A172 (cell line): ENCODE measurements at regions not wholly inside any gene's neighbourhood (a gene's known extent, or its start where the extent isn't known, plus 50 kb on each side); places are given as distances from the start of the nearest gene placed in this dataset.

Experiments used
- DNase-seq: peaks from one replicate; pipeline ENCODE4 v3.0.0-alpha.2; 2015; ENCODE audit warnings: low spot score

DNA sequence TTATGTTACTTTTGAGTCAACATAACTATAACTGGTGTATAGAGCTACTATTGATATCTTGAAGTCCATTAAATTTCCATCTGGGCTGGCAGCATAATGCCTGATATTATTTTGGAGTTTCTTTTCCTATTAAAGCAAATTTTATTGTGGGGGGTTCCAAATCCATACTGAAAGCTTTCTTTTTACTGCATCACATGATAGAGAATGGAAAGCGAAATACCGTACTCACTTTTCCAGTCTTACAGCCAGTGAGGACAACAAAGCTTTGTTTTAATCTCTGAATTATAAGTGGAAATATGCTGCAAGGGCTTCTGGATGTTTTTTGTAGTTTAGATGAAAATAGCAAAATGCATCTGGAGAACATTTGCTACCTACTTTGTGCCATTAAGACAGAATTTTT, 477.5 kb upstream of the SEMA3D start:
- DNase-seq = no peak

- no peak for DNase-seq
Observed at GRCh38 chr7:85659364-85659763, 472.5 kb upstream of the SEMA3D start.

DNA sequence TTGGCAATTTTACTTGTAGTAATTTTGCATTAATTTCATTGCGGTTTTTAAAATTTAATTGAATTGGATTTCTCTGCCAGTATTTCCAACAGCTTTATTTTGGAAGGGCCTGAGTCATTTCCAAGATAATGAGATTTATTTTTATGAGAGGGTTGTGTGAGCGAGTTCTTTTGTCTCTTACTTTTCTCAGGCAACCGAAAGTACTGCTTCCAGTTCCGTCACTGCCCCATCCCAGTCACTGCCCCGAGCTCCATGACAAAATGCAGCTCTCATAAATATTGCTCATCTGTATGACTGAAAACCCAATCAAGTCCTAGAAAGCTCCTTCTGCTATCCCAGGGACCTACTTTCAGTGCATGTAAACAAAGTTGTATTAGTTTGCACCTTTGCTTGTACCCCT, 468.4 kb upstream of the SEMA3D start:
- peak; percentile 10 for DNase-seq

GRCh38 chr7:85644272-85644671, 457.4 kb upstream of the SEMA3D start:
- no peak for DNase-seq

GRCh38 chr7:85641331-85641730, 454.5 kb upstream of the SEMA3D start:
- DNase-seq = no peak

DNA sequence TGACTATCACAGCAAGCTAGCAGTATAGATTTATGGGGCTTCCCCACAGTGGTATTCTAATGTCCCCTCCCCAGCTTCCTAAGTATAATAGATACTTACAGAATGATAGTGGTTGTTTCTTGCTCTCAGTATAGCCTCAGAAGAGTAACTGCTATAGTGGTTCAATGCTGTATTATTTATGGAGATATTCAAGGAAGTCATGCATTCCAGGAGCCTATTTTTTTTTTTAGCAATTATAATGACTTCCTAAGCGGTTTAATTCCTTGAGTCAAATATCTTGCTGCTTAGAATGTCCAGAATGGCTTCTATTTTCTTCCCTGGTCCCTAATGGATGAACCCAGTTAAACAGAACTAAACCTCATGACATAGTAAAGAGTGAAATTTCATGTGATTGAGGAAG, 451.5 kb upstream of the SEMA3D start:
- no peak for DNase-seq

DNA sequence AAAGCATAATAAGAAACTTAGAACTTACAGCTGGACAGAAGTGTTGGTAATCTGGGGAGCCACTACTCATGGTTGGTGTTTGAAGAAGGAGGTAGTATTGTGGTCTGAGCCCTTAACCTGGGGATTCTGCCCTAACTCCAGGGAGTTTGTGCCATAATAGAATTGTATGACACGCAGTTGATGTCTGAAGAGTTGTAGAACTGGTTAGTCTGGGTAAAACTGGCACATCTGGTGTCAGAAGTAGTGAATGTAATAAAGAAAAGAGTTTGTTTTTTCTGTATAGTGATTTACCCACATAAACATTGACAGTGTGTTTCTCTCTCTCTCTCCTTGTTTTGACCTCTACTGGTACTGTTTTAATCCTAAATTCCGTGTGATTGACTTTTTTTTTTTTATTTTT, 448.1 kb upstream of the SEMA3D start:
- no peak for DNase-seq

DNA sequence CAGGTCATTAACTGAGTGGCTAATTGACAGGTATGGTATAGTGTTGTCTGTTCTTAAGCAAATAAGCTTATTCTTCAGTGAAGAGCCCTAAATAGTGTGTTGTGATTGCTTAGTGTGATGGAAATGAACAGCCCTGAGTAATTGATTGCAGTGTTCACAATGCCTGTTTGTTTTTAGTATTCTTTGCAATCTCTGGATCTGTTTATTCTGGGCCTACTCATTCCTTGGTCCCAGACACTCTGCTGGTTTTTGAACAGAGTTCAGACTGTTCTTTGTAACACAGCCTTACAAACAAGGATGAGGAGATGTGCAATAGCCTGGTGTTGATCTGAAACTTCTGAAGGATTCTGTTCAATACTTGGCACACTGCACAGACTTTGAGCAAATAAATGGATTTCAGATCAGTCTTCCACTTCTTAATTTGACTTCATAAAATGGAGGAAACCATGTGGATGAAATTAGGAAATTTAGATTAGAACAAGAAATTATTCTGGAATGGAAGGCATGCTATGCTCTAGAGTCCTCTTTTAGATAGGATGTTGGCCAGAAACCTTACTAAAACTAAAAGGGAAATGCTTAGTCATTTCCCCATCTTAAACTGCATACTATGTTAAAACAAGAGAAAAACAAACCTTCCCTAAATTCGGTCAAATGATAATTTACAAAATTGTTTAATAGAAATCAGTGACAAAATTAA, 444.2 kb upstream of the SEMA3D start:
- no peak for DNase-seq

DNA sequence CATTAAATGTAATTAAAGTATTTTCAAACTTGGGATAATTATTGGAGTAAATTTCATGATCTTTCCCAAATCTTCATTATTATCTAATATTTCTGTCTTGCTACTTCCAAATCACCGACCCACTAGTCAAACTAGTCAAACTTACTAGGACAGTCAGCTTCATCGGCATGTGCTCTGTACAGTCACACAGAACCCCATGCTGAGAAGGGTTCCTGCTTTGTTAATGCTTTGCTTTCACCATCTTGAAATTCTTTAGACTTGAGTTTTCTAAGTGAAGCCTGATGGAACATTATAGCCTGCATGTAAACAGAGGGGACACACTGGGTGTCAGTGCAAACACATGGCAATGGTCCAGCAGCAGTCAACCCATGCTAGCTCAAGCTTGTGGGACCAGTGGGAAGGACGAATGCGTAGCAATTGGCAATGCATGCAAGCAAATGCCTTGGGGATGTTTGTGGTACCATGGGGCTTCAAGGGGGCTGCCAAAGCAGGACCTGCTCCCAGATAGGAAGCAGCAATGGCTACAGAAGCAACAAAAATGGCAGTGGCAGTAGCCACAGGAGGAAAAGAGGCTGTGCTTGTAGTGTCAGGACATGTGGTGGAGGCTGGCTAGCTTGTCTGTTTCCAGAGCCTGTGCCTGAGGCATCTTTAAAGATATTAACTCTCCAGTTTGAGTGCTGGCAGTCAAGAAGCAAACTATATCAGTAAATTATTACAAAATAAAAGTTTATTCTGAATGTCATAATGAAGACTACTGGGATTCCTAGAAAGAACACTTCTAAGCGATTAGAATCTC, 441.1 kb upstream of the SEMA3D start:
- peak; percentile 5 for DNase-seq

GRCh38 chr7:85622059-85622458, 435.2 kb upstream of the SEMA3D start:
- no peak for DNase-seq

DNA sequence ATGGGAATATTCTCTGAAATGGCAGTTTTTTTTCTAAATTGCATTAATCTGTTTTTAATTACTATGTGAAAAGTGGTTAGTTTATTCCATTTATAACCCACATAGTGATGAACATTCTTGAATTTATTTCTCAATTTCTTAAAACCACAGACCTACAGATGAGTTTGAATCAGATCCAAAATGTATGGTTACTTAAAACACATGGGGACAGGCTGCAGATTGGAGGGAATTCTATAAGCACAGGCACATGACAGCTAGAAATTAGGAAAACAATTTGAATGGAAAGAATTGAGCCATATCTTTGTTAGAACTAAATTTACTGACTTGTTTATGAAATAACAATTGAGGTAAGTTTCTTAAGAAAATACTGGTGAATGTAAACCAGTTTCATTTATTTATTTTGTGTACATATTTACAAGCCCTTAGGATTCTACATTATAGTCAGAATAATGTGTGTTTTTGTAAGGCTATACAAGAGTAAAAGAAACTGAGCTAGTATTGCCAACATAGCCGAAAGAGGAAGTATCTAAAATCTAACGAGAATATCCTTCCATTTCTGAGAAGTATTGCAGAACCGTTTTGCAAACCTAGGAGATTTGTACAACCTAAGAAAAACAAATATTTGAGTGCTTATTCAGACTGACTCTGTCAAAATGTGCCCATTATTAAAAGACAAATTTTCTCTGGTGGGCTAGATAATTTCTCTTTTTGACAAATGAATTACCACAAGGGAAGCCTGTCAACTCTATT, 434.3 kb upstream of the SEMA3D start:
- no peak for DNase-seq

DNA sequence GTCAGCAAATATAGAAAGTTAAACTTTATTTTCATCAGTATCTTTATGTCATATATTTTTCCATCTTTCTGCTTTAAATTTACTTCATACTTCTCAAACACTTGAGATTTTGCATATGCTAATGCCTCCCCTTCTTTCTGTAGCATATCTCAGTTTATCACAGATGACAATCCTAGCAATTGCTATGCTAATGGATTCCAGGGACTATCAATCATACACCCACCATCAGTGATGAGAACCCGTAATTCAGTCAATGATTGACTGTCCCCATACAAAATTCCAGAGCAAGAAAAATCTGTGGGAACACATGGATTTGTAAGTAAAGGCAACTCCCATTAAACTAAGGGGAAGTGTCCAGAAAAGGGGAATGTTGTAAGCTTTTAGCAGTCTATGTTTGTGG, 432.4 kb upstream of the SEMA3D start:
- no peak for DNase-seq

GRCh38 chr7:85614684-85615083, 427.8 kb upstream of the SEMA3D start:
- DNase-seq = no peak

DNA sequence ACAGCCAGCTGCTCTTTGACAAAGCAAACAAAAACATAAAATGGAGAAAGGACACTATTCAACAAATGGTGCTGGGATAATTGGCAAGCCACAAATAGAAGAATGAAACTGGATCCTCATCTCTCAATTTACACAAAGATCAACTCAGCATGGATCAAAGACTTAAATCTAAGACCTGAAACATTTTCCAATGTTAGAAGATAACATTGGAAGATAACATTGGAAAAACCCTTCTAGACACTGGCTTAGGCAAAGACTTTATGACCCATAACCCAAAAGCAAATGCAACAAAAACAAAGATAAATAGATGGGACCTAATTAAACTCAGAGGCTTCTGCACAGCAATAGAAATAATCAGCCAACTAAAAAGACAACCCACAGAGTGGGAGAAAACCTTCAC, 425.7 kb upstream of the SEMA3D start:
- no peak for DNase-seq

GRCh38 chr7:85608804-85609203, 421.9 kb upstream of the SEMA3D start:
- no peak for DNase-seq

GRCh38 chr7:85602196-85602595, 415.3 kb upstream of the SEMA3D start:
- DNase-seq = no peak

- no peak for DNase-seq
Observed at GRCh38 chr7:85600395-85600794, 413.5 kb upstream of the SEMA3D start.

DNA sequence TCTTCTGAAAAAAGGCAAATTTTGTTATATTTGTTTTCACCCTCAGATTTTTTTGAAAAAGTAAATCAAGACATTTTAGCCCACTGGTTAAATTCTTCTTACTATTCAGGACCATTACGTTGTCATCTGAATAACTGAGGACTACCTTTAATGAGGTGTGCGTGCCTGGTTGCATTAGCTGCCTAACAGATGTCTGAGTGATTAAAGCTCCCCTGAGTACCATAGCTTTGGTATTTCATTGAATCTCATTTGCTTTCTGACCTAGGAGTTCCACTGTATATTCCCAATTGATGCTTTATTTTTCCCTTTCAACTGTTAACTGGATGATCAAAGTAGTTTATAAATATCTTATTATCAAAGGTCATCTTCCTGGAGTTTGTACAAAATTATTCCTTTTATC, 410.0 kb upstream of the SEMA3D start:
- no peak for DNase-seq

- DNase-seq = no peak
Observed at GRCh38 chr7:85595750-85596178, 408.9 kb upstream of the SEMA3D start.

DNA sequence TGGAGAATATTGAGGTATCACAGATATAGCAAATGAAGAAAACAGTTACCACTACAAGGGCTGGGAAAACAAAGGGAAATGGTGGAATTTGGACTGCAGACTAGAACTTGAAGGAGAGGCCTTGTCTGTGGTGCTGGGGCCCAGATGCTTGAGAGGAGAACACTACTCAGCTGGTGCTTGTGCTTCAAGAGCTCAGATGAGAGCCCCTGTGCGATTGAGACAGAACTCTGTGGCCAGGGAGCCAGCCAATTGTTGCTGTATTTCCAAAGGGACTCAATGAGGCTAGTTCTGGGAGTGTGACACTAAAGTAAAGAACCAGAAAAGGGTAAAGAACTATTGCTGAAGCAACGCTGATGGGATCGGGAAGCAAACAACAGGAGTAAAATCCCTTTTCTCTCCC, 406.5 kb upstream of the SEMA3D start:
- no peak for DNase-seq

DNA sequence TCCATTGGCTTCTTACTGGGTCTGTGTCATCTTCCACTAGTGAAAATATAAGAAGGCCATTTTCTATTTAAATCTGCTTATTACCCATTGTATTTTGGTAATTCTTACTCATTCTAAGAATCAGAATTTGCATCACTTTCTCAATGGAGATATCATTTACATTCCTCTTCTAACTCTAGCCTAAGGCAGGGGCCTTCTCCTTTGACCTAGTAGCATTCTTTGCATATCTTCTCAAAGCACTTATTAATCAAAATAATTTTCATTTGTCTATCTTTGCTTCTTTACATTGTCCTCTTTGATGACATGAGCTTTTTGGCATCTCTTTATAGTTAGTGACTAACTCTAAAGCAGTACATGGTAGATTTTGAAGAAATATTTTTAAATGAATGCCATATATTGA, 400.9 kb upstream of the SEMA3D start:
- no peak for DNase-seq

- DNase-seq = no peak
Observed at GRCh38 chr7:85586091-85586490, 399.2 kb upstream of the SEMA3D start.
